MCF 10A (cell line): ENCODE measurements at regions not wholly inside any gene's neighbourhood (a gene's known extent, or its start where the extent isn't known, plus 50 kb on each side); places are given as distances from the start of the nearest gene placed in this dataset.
A peak's percentile ranks its signal among the peaks of the same experiment; 100 is the strongest.

Source experiments
- BruUV-seq: library from RNA; stranded (reverse); fragments of 400-500 nt; replicated peaks from 2 replicates; lab custom pipeline; 2021; lab: Mats Ljungman, UMichigan
- CTCF ChIA-PET: fragments of 300-600 bp; sonication (Branson Sonifier 250); formaldehyde crosslinking; extraction: SDS; loops from one replicate; lab custom pipeline; 2021; ENCODE audit warnings: antibody characterized with exemption, inconsistent platforms; lab: Yijun Ruan, JAX
- POLR2A ChIA-PET: fragments of 300-600, 350-650 bp; sonication (Branson Sonifier 250); formaldehyde crosslinking; extraction: SDS; loops from one replicate; lab custom pipeline; 2020; ENCODE audit warnings: antibody characterized with exemption, inconsistent platforms; lab: Yijun Ruan, JAX
- DNase-seq: peaks from one replicate; pipeline ENCODE4 v3.0.0-alpha.2; 2018; ENCODE audit not compliant: unreplicated experiment
- H3K27ac Mint-ChIP-seq: one replicate; pipeline ENCODE4 v1.8.0; 2022; ENCODE audit warnings: mild to moderate bottlenecking, low read depth, mixed read lengths; ENCODE audit not compliant: unreplicated experiment
- H3K27me3 Mint-ChIP-seq: one replicate; pipeline ENCODE4 v1.8.0; 2022; ENCODE audit warnings: mixed read lengths; ENCODE audit not compliant: insufficient read depth, unreplicated experiment
- H3K36me3 Mint-ChIP-seq: one replicate; pipeline ENCODE4 v1.8.0; 2022; ENCODE audit warnings: mild to moderate bottlenecking, moderate library complexity, mixed read lengths; ENCODE audit not compliant: insufficient read depth, unreplicated experiment
- H3K4me1 Mint-ChIP-seq: one replicate; pipeline ENCODE4 v1.8.0; 2022; ENCODE audit warnings: mixed read lengths; ENCODE audit not compliant: insufficient read depth, unreplicated experiment
- H3K4me3 Mint-ChIP-seq: one replicate; pipeline ENCODE4 v1.8.0; 2022; ENCODE audit warnings: mild to moderate bottlenecking, moderate library complexity, mixed read lengths; ENCODE audit not compliant: unreplicated experiment
- H3K9me3 Mint-ChIP-seq: one replicate; pipeline ENCODE4 v1.8.0; 2022; ENCODE audit warnings: mixed read lengths; ENCODE audit not compliant: unreplicated experiment
- CTCF ChIP-seq: fragments of 200-600 bp; IDR thresholded peaks from one replicate; pipeline ENCODE4 v1.8.0; 2022; ENCODE audit warnings: antibody characterized with exemption, mild to moderate bottlenecking; ENCODE audit not compliant: unreplicated experiment
- intact Hi-C: fragments of 100-400 bp; cut with micrococcal nuclease; formaldehyde crosslinking; loops from 2 replicates; pipeline ENCODE4 v1.14.1; 2022

- ChIA-PET POLR2A (no interaction called here), CTCF (interaction anchor here (1.0 kb wide), 1 partner anchor 84 kb away, joined by 5 read pairs; no protein-coding TSS in a partner anchor)
- H3K9me3 Mint-ChIP-seq: peaks cover 27% of the 10 kb centered on the region
- TF ChIP-seq CTCF: no peak
- intact Hi-C loops: no loop called here
- H3K27ac Mint-ChIP-seq: no peak overlapping the region
- no peaks in the 10 kb centered on the region for H3K36me3 Mint-ChIP-seq
- DNase-seq: no peak
- H3K4me3 Mint-ChIP-seq: no peak overlapping the region
- no peaks in the 10 kb centered on the region for H3K4me1 Mint-ChIP-seq
- no TSS peak for BruUV-seq
- no peaks in the 10 kb centered on the region for H3K27me3 Mint-ChIP-seq
These were observed 141.0 kb downstream of the ADCYAP1 start for GRCh38 chr18:1045658-1046057.

GRCh38 chr18:1047406-1047805 lies 142.7 kb downstream of the ADCYAP1 start:
- DNase-seq: no peak
- H3K4me3 Mint-ChIP-seq: no peak overlapping the region
- H3K36me3 Mint-ChIP-seq: no peaks in the 10 kb centered on the region
- no peaks in the 10 kb centered on the region for H3K27me3 Mint-ChIP-seq
- H3K9me3 Mint-ChIP-seq: peaks cover 33% of the 10 kb centered on the region
- no peaks in the 10 kb centered on the region for H3K4me1 Mint-ChIP-seq
- BruUV-seq: no TSS peak
- no peak for TF ChIP-seq CTCF
- H3K27ac Mint-ChIP-seq: no peak overlapping the region
- ChIA-PET POLR2A (no interaction called here), CTCF (no interaction called here)
- intact Hi-C loops: no loop called here

- POLR2A ChIA-PET: interaction anchor here (0.7 kb wide), 1 partner anchor 759 kb away, joined by 4 read pairs; no protein-coding TSS in a partner anchor
- H3K9me3 Mint-ChIP-seq: peaks cover 30% of the 10 kb centered on the region
- H3K4me1 Mint-ChIP-seq: no peaks in the 10 kb centered on the region
- BruUV-seq: no TSS peak
- H3K36me3 Mint-ChIP-seq: no peaks in the 10 kb centered on the region
- no peak for TF ChIP-seq CTCF
- intact Hi-C loops: no loop called here
- CTCF ChIA-PET: no interaction called here
- H3K27ac Mint-ChIP-seq: no peak overlapping the region
- no peaks in the 10 kb centered on the region for H3K27me3 Mint-ChIP-seq
- H3K4me3 Mint-ChIP-seq: no peak overlapping the region
- peak; percentile 11 for DNase-seq
These were observed 143.4 kb downstream of the ADCYAP1 start for GRCh38 chr18:1048032-1048431.

DNA sequence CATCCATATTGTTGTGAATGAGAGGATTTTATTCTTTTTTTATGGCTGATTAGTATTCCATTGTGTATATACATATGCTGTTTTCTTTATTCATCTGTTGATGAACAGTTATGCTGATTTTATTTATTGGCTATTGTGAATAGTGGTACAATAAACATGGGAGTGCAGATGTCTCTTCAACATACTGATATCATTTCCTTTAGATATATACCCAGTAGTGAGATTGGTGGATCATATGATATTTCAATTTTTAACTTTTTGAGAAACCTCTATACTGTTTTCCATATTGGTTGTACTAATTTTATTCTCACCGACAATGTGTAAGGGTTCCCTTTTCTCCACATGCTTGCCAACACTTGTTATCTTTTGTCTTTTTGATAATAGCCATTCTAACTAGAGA lies 144.5 kb downstream of the ADCYAP1 start:
- Mint-ChIP-seq H3K9me3 (peaks cover 30% of the 10 kb centered on the region), H3K4me3 (no peak overlapping the region), H3K36me3 (no peaks in the 10 kb centered on the region), H3K4me1 (no peaks in the 10 kb centered on the region), H3K27ac (no peak overlapping the region), H3K27me3 (no peaks in the 10 kb centered on the region)
- ChIA-PET POLR2A (no interaction called here), CTCF (no interaction called here)
- no TSS peak for BruUV-seq
- no peak for DNase-seq
- no peak for TF ChIP-seq CTCF
- intact Hi-C loops: no loop called here
